GM10266 (cell line): ENCODE measurements at regions not wholly inside any gene's neighbourhood (a gene's known extent, or its start where the extent isn't known, plus 50 kb on each side); places are given as distances from the start of the nearest gene placed in this dataset.

Experiments used
- DNase-seq: peaks from one replicate; pipeline ENCODE4 v3.0.0; 2012; ENCODE audit errors: extremely low spot score
- CTCF ChIP-seq: IDR thresholded peaks from 2 replicates; pipeline ENCODE4 v1.5.1; 2012; ENCODE audit warnings: mild to moderate bottlenecking, low read depth; ENCODE audit not compliant: control insufficient read depth, insufficient read depth; ENCODE audit errors: missing control alignments

- no peak for TF ChIP-seq CTCF
- no peak for DNase-seq
Measured at GRCh38 chr17:53724726-53725125, 98.0 kb upstream of the KIF2B start.

GRCh38 chr17:53722407-53722806, 100.3 kb upstream of the KIF2B start:
- TF ChIP-seq CTCF: no peak
- DNase-seq: no peak

- DNase-seq: no peak
- TF ChIP-seq CTCF: no peak
Measured at GRCh38 chr17:53721101-53721500, 101.6 kb upstream of the KIF2B start.

GRCh38 chr17:53719229-53719628, 103.5 kb upstream of the KIF2B start:
- DNase-seq: no peak
- no peak for TF ChIP-seq CTCF

GRCh38 chr17:53707566-53707965, 115.2 kb upstream of the KIF2B start:
- no peak for TF ChIP-seq CTCF
- DNase-seq: no peak

GRCh38 chr17:53696286-53696685, 126.4 kb upstream of the KIF2B start:
- TF ChIP-seq CTCF: no peak
- DNase-seq: no peak

GRCh38 chr17:53687324-53687723, 135.4 kb upstream of the KIF2B start:
- no peak for DNase-seq
- no peak for TF ChIP-seq CTCF
